ENCODE measurements at regions not wholly inside any gene's neighbourhood (a gene's known extent, or its start where the extent isn't known, plus 50 kb on each side); places are given as distances from the start of the nearest gene placed in this dataset.

DNA sequence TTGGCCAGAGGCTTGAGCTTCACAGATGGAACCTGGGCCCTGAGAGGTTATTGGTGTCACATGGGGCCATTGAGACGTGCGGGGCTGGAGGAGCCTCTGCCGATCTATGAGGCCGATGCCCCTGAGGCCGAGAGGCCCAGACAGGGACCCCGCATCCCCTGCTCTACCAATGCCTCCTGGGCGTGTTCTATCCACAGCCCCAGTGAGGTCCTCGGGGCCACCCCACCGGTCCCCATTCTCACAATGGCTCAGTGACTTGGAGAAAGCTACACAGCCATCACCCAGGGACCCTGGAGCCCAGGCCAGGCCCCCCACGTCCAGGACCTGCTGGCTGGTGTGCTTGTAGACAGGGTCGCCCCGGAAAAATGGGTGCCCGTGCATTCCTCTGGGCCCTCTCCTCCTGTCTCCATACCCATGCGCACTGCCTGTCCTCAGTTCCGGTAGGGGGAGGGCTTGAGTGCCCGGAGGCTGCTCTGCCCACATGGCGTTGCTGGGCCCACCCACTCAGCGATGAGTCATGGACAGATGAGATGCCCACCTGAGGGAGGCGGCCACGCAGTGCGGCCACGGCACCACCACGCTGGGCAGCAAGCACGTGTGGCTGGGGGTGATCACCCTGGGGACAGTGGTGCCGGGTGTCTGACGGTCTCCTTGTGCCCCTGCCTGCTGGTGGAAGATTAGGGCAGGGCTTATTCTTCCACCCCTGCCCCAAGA lies 1224.7 kb downstream of the BRD1 start:
- no peak overlapping the region for H3K4me3 ChIP-seq (replicated peaks in 1 of 3; ENCODE audit: insufficient read depth in 1 of 3, low read depth in 2 of 3, low read length in 3 of 3)
- peaks cover 12% of the 10 kb centered on the region for H3K9me3 ChIP-seq (ENCODE audit: low read length)
- ChIA-PET POLR2A (no interaction called here), CTCF (ENCODE audit: low intra/inter-chr PET ratio, low total read pairs) (no interaction called here)
- no peaks in the 10 kb centered on the region; a peak in 2 of 5 replicates for H3K27me3 ChIP-seq (ENCODE audit: control insufficient read depth in 1 of 2, insufficient read depth in 2 of 2, low read length in 2 of 2)
- BruUV-seq (replicated peaks) = no TSS peak
- no peaks in the 10 kb centered on the region for H3K36me3 ChIP-seq (replicated peaks in 1 of 2; ENCODE audit: control insufficient read depth in 1 of 2, insufficient read depth in 2 of 2, low read length in 2 of 2)
- H3K27ac ChIP-seq (ENCODE audit: extremely low read length, insufficient read depth, low read length) = no peak overlapping the region
- no peaks in the 10 kb centered on the region for H4K20me1 ChIP-seq (ENCODE audit: insufficient read depth, low read length)
- no peaks in the 10 kb centered on the region for H3K79me2 ChIP-seq (ENCODE audit: insufficient read depth, low read length)
- no peak overlapping the region for H3K9ac ChIP-seq (ENCODE audit: insufficient read depth, low read depth, low read length)
- FAIRE-seq (no peak), DNase-seq (ENCODE audit: low spot score) (no peak), ATAC-seq (no peak)
- no peak overlapping the region for H2AFZ ChIP-seq (ENCODE audit: low read length)
- no peak overlapping the region for H3K4me2 ChIP-seq (ENCODE audit: low read depth, low read length)
- H3K4me1 ChIP-seq (ENCODE audit: insufficient read depth, low read length) = peaks cover 7% of the 10 kb centered on the region; the same call in 1 of the 2 replicates
- WGBS (ENCODE audit: low lambda C conversion rate) = 36% methylated on average over 10 of the region's 26 CpGs
- in situ Hi-C loops (cut with HindIII; ENCODE audit: extremely low pct_ligation_motif_present, low pct_unique_long_range_greater_than_20kb) (no loop called here), intact Hi-C loops (cut with micrococcal nuclease; ENCODE audit: unreplicated experiment) (no loop called here)
- TF ChIP-seq, protein P1, sequence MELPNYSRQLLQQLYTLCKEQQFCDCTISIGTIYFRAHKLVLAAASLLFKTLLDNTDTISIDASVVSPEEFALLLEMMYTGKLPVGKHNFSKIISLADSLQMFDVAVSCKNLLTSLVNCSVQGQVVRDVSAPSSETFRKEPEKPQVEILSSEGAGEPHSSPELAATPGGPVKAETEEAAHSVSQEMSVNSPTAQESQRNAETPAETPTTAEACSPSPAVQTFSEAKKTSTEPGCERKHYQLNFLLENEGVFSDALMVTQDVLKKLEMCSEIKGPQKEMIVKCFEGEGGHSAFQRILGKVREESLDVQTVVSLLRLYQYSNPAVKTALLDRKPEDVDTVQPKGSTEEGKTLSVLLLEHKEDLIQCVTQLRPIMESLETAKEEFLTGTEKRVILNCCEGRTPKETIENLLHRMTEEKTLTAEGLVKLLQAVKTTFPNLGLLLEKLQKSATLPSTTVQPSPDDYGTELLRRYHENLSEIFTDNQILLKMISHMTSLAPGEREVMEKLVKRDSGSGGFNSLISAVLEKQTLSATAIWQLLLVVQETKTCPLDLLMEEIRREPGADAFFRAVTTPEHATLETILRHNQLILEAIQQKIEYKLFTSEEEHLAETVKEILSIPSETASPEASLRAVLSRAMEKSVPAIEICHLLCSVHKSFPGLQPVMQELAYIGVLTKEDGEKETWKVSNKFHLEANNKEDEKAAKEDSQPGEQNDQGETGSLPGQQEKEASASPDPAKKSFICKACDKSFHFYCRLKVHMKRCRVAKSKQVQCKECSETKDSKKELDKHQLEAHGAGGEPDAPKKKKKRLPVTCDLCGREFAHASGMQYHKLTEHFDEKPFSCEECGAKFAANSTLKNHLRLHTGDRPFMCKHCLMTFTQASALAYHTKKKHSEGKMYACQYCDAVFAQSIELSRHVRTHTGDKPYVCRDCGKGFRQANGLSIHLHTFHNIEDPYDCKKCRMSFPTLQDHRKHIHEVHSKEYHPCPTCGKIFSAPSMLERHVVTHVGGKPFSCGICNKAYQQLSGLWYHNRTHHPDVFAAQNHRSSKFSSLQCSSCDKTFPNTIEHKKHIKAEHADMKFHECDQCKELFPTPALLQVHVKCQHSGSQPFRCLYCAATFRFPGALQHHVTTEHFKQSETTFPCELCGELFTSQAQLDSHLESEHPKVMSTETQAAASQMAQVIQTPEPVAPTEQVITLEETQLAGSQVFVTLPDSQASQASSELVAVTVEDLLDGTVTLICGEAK (IDR thresholded peaks at IDR 0.05) = no peak
- TF ChIP-seq, protein P1 (CRISPR knock-in tag; IDR thresholded peaks at IDR 0.05) = no peak
- TF ChIP-seq TCF7 (IDR thresholded peaks at IDR 0.05; ENCODE audit: low read depth) = no peak
- no peak for TF ChIP-seq ZNF768 (CRISPR knock-in tag; IDR thresholded peaks at IDR 0.05)
- no peak for TF ChIP-seq MXD4 (CRISPR knock-in tag; IDR thresholded peaks at IDR 0.05)
- no peak for TF ChIP-seq TCF12 (IDR thresholded peaks at IDR 0.05)
- no peak for TF ChIP-seq TCF12 (CRISPR knock-in tag; IDR thresholded peaks at IDR 0.05)
- TF ChIP-seq ZBTB10 (CRISPR knock-in tag; IDR thresholded peaks at IDR 0.05; ENCODE audit: borderline replicate concordance) = no peak
- no peak for TF ChIP-seq MAX (IDR thresholded peaks at IDR 0.05)
- TF ChIP-seq, protein P2, sequence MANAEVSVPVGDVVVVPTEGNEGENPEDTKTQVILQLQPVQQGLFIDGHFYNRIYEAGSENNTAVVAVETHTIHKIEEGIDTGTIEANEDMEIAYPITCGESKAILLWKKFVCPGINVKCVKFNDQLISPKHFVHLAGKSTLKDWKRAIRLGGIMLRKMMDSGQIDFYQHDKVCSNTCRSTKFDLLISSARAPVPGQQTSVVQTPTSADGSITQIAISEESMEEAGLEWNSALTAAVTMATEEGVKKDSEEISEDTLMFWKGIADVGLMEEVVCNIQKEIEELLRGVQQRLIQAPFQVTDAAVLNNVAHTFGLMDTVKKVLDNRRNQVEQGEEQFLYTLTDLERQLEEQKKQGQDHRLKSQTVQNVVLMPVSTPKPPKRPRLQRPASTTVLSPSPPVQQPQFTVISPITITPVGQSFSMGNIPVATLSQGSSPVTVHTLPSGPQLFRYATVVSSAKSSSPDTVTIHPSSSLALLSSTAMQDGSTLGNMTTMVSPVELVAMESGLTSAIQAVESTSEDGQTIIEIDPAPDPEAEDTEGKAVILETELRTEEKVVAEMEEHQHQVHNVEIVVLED (CRISPR knock-in tag; IDR thresholded peaks at IDR 0.05; ENCODE audit: borderline replicate concordance) = no peak
- TF ChIP-seq ZNF256 (CRISPR knock-in tag; conservative IDR thresholded peaks at IDR 0.05) = no peak

Data from HepG2 (cell line).